AG10803 (cell line): ENCODE measurements at regions not wholly inside any gene's neighbourhood (a gene's known extent, or its start where the extent isn't known, plus 50 kb on each side); places are given as distances from the start of the nearest gene placed in this dataset.

Source experiments
- DNase-seq: peaks from one replicate; pipeline ENCODE4 v3.0.0; 2010; ENCODE audit warnings: low read depth
- H3K4me3 ChIP-seq: 2 replicates; pipeline ENCODE4 v1.5.1; 2011; ENCODE audit warnings: mild to moderate bottlenecking, low read length, control low read depth
- CTCF ChIP-seq: conservative IDR thresholded peaks from 2 replicates; pipeline ENCODE4 v1.5.1; 2011; ENCODE audit warnings: mild to moderate bottlenecking, low read length, control low read depth, inconsistent platforms

- H3K4me3 ChIP-seq: no peak overlapping the region
- DNase-seq: no peak
- no peak for TF ChIP-seq CTCF
Measured at GRCh38 chr5:173456181-173456580, 128.0 kb upstream of the STC2 start.

GRCh38 chr5:173455599-173455957 is 127.4 kb upstream of the STC2 start:
- H3K4me3 ChIP-seq: no peak overlapping the region
- no peak for TF ChIP-seq CTCF
- DNase-seq: no peak

- H3K4me3 ChIP-seq: no peak overlapping the region
- DNase-seq: peak; percentile 98
- no peak for TF ChIP-seq CTCF
Measured at GRCh38 chr5:173454736-173455598, 126.8 kb upstream of the STC2 start.

- no peak for TF ChIP-seq CTCF
- H3K4me3 ChIP-seq: no peak overlapping the region
- peak; percentile 48 for DNase-seq
Measured at GRCh38 chr5:173454361-173454735, 126.1 kb upstream of the STC2 start.

- no peak for DNase-seq
- no peak for TF ChIP-seq CTCF
- no peak overlapping the region for H3K4me3 ChIP-seq
Measured at GRCh38 chr5:173453167-173453566, 125.0 kb upstream of the STC2 start.

GRCh38 chr5:173452119-173452905 is 124.1 kb upstream of the STC2 start:
- no peak for TF ChIP-seq CTCF
- peak; percentile 89 for DNase-seq
- no peak overlapping the region for H3K4me3 ChIP-seq

GRCh38 chr5:173451651-173452050 is 123.4 kb upstream of the STC2 start:
- no peak overlapping the region for H3K4me3 ChIP-seq
- TF ChIP-seq CTCF: no peak
- DNase-seq: peak; percentile 42
